Endothelial cell of umbilical vein (primary cell): ENCODE measurements at regions not wholly inside any gene's neighbourhood (a gene's known extent, or its start where the extent isn't known, plus 50 kb on each side); places are given as distances from the start of the nearest gene placed in this dataset.

ENCODE experiments used
- CTCF ChIP-seq, 2 donors: IDR thresholded peaks; 1 replicate in 1 of 2; 2 replicates in 1 of 2; pipeline ENCODE4 v1.5.1; 2011; ENCODE audit warnings: low read length in 2 of 2, mild to moderate bottlenecking in 2 of 2, moderate library complexity in 2 of 2, control low read depth in 1 of 2, inconsistent platforms in 1 of 2, low read depth in 1 of 2; ENCODE audit not compliant: insufficient read depth in 1 of 2; ENCODE audit errors: extremely low read depth in 1 of 2
- POLR2A ChIP-seq: IDR thresholded peaks from 2 replicates; pipeline ENCODE4 v1.6.1; 2012; ENCODE audit warnings: low read depth, mild to moderate bottlenecking, control low read depth, low read length
- POLR2AphosphoS5 ChIP-seq: IDR thresholded peaks from 2 replicates; pipeline ENCODE4 v1.6.1; 2012; ENCODE audit warnings: low read depth, mild to moderate bottlenecking, control low read depth, low read length, moderate library complexity; ENCODE audit not compliant: insufficient read depth

GRCh38 chr9:82535432-82535998, 527.4 kb downstream of the RASEF start:
- no peak for TF ChIP-seq CTCF (IDR thresholded peaks at IDR 0.05; ENCODE audit: extremely low read depth in 1 of 2, insufficient read depth in 1 of 2, low read depth in 1 of 2, low read length in 2 of 2)
- TF ChIP-seq POLR2AphosphoS5: no peak
- no peak for TF ChIP-seq POLR2A
